Hematopoietic multipotent progenitor cell treated with erythropoietin and hydrocortisone succinate and interleukin-3 and kit ligand, for 8 days (in vitro differentiated cells): ENCODE measurements at regions not wholly inside any gene's neighbourhood (a gene's known extent, or its start where the extent isn't known, plus 50 kb on each side); places are given as distances from the start of the nearest gene placed in this dataset.

Experiments used
- DNase-seq: peaks from one replicate; pipeline ENCODE4 v3.0.0-alpha.2; 2015

DNA sequence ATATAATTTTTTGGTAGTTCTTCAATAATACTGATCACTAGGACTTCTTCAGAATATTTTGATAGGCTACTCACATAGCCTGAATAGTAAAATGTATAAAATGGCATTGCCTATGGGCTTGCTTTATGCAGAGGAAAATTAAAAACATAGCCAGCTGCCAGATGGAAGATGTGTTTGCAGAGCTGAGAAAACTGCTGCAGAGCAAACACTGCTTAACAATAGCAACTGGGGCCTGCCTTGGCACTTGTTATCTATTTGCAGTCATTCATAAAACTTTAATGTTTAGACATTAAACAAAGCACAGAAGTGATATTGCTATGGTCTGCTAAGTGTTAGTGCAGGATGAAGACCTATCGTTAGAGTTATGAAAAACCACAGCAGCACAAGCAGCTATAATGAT, 151.5 kb upstream of the SMC2 start:
- no peak for DNase-seq

DNA sequence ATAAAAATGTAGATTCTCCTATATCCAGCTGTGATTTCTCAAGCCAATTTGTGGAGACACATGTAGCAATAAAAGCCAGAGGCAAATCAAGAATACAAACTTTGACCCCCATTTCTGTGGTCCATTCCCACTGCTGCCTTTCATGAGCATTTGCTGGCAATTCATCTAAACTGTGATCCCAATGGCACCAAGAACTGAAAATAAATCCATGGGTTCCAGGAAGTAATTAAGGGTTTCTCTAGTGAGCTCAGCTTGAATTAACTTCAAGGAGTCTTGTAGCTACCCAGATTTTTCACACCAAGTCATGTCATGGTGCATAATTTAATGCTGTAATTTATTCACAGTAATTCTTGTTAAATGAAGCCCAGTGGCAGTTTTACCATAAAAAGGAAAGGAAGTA, 145.0 kb upstream of the SMC2 start:
- DNase-seq, result no peak

DNA sequence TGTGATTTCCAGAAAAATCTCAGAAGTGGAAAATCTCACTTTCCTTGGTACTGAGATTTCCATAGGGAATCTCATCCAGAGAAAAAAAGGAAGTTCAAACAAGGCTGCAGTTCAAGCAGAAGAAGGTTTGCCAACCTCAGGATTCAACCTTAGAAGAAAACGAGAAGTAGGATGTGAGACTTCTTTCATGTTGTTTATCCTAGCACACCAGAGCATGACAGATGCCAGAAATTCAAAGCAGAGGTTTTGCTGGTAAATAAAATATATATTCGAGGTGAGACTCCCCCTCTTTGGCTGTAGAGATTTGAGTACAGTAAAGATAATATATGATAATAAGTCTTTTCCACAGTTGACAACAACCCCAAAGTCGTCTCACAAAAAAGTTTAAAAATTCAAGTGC, 116.9 kb upstream of the SMC2 start:
- DNase-seq, result no peak

DNA sequence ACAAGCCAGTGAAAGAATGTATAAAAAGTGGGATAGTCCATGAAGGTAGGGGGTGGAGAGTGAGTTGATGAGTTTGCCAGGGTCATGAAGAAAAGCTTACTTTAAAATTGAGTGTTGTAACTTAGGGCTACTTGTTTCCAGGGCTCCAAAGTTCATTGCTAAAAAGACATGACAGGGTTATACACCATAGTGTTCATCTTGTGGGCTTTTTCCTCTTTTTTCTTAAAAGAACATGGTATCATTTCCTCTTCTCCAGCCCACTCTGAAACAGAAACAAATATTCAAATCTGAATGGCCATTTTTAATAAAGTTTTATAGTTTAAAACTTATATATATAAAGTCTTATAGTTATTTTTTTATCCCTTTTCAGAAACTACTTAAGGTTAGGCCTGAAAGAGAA, 115.7 kb upstream of the SMC2 start:
- DNase-seq, result no peak

DNA sequence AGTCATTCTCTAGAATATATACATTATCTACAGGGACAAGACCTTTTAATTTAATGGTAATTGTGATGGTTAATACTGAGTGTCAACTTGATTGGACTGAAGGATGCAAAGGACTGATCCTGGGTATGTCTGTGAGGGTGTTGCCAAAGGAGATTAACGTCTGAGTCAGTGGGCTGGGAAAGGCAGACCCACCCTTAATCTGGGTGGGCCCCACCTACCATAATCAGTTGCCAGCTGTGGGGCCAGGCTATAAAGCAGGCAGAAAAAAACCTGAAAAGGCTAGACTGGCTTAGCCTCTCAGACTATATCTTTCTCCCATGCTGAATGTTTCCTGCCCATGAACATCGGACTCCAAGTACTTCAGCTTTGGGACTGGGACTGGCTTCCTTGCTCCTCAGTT, 112.2 kb upstream of the SMC2 start:
- peak; percentile 59 for DNase-seq

DNA sequence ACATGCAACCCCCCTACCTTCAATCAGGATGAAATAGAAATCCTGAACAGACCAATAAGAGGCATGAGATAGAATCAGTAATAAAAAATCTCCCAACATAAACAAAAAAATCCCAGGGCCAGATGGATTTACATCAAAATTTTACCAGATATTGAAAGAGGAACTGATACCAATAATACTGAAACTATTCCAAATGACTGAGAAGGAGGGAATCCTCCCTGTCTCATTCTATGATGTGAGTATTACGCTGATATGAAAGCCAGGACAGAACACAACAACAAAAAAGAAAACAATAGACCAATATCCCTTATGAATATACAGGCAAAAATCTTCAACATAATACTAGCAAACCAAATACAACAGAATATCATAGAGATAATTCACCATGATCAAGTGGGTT, 109.0 kb upstream of the SMC2 start:
- no peak for DNase-seq

DNA sequence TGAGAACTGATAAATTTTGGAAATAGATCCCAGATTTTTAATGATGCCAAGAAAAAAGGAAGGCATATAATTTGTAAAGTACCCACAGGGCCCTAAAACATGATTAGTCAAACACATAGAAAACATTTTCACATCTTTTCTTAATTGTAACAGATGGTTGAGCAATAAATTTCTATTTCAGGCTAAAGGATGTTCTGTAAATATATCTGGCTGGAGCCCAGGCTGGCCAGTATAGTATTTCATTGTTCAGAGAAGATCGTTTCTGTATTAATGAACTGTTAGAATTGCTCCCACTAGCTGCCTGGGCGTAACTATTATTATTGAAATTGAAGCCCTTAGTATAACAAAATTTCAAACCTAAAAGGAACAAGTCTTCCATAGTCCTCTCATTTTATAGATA, 105.3 kb upstream of the SMC2 start:
- no peak for DNase-seq

DNA sequence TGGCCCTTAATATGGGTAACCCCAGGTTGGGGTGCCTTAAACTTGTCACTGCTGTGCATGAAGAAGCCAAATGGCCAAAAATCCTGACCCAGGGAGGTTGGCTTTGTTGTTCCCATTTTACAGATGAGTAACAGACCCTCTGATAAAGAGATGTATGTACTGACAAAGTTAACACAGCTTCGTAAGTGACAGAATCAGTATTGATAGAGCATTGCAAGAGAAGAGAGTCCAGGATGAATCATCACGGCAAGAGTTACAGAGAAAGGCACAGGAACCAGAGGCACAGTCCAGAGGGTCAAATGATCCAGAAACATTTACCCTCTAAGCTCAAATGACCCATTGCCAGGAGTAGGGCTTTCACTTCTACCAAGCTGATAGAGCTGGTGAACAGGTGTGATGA, 103.8 kb upstream of the SMC2 start:
- DNase-seq, result no peak

DNA sequence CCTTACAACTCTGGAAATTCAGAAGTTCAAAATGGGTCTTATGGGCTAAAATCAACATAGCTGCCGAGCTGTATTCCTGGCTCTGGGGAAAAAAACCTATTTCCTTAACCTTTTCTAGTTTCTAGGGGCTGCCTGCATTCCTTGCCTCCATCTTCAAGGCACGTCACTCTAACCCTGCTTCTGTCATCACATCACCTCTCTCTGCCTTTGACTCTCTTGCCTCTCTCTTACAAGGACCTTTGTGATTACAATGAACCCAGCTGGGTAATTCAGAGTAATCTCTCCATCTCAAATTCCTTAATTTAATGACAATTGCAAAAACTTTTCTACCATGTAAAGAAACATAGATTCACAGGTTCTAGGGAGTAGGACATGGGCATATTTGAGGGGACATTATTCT, 103.1 kb upstream of the SMC2 start:
- DNase-seq, result no peak

DNA sequence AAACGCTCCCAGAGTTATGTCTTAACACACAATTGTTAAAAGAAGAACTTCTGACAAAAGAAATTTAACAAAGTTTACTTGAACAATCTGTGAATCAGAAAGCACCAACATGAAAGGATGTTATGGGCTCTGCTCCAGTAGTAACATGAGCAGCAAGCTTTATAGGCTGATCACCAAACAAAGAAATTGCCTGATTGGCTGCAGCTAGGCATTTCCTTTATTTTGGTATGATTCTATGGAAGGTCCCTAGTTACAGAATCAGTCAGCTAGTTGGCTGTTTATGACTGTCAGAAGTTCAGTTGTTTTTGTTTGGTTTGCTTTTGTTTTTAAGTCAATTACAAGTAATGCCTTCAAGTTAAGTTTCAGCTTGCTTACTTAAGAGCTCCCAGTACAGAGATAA, 102.4 kb upstream of the SMC2 start:
- DNase-seq, result no peak

DNA sequence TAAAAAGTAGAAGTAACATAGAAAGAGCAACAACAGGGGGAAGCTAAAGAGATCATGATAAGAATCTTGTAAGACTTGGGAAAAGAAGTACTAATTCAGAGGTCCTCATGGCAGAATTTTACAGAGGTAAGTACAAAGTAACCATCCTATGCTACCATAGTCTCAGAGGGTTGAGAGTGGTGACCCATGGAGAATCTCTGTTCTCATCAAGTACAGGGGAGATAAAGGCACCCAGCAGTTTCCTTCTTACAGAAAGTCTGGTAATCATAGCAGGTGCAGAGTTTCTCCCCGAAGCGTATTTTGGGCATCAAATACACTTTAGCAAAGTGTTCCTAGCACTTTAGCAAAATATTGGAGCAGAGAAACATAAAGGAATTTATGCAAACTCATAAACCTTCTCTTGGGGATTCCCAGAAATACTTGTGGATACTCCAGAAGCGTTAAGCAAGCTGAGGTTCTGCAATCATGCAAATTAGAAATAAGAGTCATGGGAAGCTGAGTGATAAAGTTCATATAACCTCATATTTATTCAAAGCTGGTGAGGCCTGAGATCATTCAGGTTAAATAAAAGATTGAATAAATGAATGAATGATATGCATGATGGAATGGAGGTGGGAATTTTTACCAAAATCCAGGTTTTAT, 101.0 kb upstream of the SMC2 start:
- DNase-seq, result no peak

DNA sequence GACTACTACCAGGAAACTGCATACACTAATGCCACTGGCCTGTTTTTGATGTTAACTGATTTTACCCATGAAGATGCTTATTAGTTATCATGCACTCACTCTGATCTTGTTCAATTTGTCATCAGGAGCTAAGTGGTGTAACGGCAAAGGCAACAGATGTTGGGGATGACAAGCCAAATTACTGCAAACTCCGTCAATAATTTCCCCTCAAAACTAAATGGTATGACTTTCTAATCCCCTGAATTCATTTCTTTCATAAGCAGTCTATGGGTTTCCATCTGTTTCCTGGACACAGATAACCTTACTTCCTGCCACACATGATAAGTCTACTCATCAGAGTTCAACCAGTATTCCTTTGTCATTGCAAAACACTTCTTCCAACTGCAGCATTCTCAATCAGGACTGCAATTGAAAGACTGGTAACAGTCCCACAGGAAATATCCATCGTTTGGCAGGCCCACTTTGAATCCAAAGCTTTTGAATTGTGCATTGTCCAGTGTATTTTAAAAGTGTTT, 96.2 kb upstream of the SMC2 start:
- DNase-seq, result no peak

DNA sequence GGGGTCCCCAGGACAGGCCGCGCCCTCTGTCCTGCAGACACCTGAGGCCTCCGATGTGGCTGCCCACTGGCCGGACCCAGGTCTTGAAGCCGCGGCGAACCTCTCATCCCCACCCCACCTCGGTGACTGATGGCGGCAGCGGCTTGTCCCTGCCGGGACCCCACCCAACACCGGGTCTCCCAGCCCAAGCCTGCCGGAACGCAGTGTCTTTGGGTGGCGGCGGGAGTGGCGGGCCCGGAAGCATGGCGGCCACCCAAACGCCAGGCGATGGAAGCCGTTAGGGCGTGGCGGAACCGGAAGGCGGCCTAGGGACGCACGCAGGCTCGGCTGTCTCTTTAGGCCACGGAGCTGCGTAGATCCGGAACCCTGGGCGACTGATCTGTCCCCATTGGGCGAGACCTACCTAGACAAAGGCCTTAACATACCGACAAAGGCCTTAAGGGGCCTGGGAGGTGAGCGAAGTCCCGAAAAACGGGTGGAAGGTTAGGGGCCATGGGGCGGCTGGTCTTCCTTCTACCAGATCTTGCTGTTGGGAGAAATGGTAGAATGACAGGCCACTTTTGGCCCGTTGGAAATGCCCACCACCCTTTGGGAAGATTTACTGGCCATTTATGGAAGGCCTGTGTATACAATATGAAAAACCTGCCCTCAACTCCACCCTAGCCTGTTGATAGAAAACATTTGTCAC, 94.6 kb upstream of the SMC2 start:
- DNase-seq, result no peak

DNA sequence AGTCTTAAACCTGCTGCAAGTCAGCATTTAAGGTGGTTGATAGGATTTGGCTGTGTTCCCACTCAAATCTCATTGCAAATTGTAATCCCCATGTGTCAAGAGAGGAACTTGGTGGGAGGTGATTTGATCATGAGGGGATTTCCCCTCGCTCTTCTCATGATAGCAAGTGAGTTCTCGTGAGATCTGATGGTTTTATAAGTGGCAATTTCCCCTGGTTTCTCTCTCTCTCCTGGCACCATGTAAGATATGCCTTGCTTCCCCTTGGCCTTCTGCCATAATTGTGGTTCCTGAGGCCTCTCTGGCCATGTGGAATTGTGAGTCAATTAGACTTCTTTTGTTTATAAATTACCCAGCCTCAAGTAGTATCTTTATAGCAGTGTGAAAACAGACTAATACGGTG, 84.3 kb upstream of the SMC2 start:
- peak; percentile 12 for DNase-seq

DNA sequence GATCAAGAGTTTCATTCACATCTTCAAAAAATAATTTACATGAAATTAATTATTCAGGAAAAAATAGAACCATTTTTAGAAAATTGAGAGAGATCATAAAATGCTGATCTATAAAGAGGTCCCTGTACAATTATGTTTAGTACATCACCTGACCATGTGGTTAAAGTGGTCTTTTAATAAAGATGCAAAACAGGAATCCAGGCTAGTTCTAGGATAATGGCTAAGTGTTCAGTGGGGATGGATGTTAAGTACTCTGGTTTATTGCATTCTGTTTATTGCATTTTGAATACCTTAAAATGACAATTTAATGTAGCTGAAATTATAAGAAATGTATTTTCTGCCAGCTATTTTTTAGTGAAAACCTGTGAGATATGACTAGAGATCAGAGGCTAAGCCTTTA, 72.0 kb upstream of the SMC2 start:
- DNase-seq, result no peak

DNA sequence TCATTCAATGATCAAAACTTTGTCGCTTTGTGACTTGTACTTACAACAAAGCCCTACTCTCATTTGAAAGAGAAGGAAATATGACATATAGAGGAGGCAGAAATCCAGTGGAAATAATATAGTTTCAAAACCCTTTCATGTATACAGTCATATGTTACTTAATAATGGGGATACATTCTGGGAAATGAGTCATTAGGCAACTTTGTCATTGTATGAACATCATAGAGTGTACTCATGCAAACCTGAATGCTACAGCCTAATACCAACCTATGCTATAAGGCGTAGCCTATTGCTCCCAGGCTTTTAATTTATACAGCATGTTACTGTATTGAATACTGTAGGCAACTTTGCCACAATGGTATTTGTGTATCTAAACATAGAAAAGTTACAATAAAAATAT, 69.0 kb upstream of the SMC2 start:
- no peak for DNase-seq

DNA sequence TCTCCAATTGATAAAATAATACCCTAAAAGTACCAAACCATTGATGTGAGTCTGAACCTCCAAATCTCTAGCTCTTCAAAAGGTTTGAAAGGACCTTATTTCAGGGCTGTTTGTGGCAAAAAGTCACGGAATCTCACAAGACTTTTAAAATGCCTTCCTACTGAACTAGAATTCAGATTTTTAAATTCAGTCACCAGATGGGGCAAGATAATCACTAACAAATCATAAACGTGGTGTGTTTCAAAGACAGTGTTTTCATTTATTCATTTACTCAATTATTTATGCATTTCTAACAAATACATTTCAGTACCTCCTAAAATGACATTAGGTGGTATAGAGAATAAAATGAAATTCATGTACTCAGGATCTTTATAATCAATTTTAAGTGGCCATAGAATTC, 68.2 kb upstream of the SMC2 start:
- DNase-seq, result no peak

DNA sequence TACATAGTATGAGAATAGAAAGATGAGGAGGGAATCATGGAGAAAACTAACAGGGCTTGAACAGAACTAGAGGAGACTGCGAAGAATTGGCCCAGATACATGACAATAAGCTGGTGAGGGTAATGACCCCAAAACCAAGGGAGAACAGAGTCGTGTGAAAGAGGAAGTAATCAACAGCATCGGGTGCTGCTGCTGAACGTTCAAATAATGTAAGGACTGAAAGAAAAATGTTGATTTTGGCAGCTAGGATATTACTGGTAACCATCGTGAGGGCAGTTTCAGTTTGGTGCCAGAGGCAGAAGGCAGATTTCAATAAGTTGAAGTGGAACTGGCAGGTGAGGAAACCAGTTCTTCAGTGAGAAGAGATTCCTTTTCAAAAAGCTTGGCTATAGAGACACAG, 66.8 kb upstream of the SMC2 start:
- no peak for DNase-seq

DNA sequence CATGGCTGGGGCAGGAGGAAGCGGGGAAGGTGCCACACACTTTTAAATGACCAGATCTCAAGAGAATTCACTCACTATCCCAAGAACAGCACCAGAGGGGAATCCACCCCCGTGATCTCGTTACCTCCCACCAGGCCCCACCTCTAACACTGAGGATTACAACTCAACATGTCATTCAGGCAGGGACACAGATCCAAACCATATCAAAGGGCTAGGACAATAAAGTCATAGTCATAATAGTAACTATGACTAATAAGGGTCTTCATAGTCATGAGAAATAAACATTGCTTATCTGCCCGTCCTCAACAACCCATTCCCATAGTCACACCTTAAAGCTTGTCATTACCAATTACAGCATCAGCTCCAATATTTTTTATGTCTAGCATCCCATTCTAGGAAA, 65.3 kb upstream of the SMC2 start:
- DNase-seq, result no peak
